ENCODE measurements at regions not wholly inside any gene's neighbourhood (a gene's known extent, or its start where the extent isn't known, plus 50 kb on each side); places are given as distances from the start of the nearest gene placed in this dataset.

GRCh38 chr4:14110407-14110806 is 482.9 kb upstream of the BOD1L1 start:
- Histone ChIP-seq H3K36me3 (no peaks in the 10 kb centered on the region), H3K4me2 (no peak overlapping the region), H3K9ac (no peak overlapping the region), H2AFZ (replicated peaks) (no peak overlapping the region), H3K27ac (no peak overlapping the region), H3K4me3 (no peak overlapping the region), H4K20me1 (ENCODE audit: low read depth) (no peaks in the 10 kb centered on the region), H3K27me3 (no peaks in the 10 kb centered on the region), H3K4me1 (no peaks in the 10 kb centered on the region), H3K79me2 (ENCODE audit: low read depth) (no peaks in the 10 kb centered on the region), H3K9me3 (ENCODE audit: low read depth) (peaks cover 8% of the 10 kb centered on the region), H3F3A (ENCODE audit: low read depth) (no peaks in the 10 kb centered on the region)
- no peak overlapping the region for H3K4me3 Mint-ChIP-seq
- no peaks in the 10 kb centered on the region for H3K36me3 Mint-ChIP-seq
- no peaks in the 10 kb centered on the region for H3K4me1 Mint-ChIP-seq
- no peak overlapping the region for H3K27ac Mint-ChIP-seq
- TF ChIP-seq EZH2 (IDR thresholded peaks at IDR 0.05) (no peak), EZH2phosphoT487 (IDR thresholded peaks at IDR 0.05) (no peak)
- TF ChIP-seq, protein P1, sequence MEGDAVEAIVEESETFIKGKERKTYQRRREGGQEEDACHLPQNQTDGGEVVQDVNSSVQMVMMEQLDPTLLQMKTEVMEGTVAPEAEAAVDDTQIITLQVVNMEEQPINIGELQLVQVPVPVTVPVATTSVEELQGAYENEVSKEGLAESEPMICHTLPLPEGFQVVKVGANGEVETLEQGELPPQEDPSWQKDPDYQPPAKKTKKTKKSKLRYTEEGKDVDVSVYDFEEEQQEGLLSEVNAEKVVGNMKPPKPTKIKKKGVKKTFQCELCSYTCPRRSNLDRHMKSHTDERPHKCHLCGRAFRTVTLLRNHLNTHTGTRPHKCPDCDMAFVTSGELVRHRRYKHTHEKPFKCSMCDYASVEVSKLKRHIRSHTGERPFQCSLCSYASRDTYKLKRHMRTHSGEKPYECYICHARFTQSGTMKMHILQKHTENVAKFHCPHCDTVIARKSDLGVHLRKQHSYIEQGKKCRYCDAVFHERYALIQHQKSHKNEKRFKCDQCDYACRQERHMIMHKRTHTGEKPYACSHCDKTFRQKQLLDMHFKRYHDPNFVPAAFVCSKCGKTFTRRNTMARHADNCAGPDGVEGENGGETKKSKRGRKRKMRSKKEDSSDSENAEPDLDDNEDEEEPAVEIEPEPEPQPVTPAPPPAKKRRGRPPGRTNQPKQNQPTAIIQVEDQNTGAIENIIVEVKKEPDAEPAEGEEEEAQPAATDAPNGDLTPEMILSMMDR (IDR thresholded peaks at IDR 0.05): no peak
- peaks cover 12% of the 10 kb centered on the region for H3K9me3 Mint-ChIP-seq
- DNase-seq (ENCODE audit: low spot score): no peak
- H3K27me3 Mint-ChIP-seq (ENCODE audit: insufficient read depth, low read depth): peaks cover 2% of the 10 kb centered on the region

DNA sequence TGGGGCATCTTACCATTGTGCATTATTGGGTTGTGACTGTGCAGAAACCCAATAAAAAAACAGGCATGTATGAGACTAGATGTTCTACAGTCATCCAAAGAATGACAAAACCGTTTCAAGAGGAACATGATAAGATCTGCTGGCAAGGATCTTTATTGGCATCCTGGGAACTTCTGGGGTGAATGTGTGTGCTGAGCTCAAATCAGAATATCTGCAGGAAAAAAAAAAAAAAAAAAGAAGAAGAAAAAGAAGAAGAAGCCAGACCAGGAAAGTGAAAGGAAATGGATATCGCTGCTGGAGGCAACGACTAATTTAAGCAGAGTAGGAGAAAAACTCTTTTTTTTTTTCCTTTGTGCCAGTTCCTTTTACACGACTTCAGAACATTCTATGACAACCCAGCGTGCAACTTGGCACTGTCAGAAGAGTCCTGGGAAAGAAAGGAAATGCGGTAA is 484.2 kb upstream of the BOD1L1 start:
- H2AFZ ChIP-seq (replicated peaks): no peak overlapping the region
- no peaks in the 10 kb centered on the region for H3F3A ChIP-seq (ENCODE audit: low read depth)
- H3K27me3 ChIP-seq: no peaks in the 10 kb centered on the region
- H3K79me2 ChIP-seq (ENCODE audit: low read depth): no peaks in the 10 kb centered on the region
- H3K9me3 ChIP-seq (ENCODE audit: low read depth): peaks cover 8% of the 10 kb centered on the region
- no peak overlapping the region for H3K4me3 ChIP-seq
- H3K4me1 ChIP-seq: no peaks in the 10 kb centered on the region
- Mint-ChIP-seq H3K27me3 (ENCODE audit: insufficient read depth, low read depth) (peaks cover 2% of the 10 kb centered on the region), H3K27ac (no peak overlapping the region), H3K36me3 (no peaks in the 10 kb centered on the region), H3K9me3 (peaks cover 11% of the 10 kb centered on the region), H3K4me3 (no peak overlapping the region), H3K4me1 (no peaks in the 10 kb centered on the region)
- DNase-seq (ENCODE audit: low spot score): no peak
- H4K20me1 ChIP-seq (ENCODE audit: low read depth): no peaks in the 10 kb centered on the region
- no peak overlapping the region for H3K4me2 ChIP-seq
- no peaks in the 10 kb centered on the region for H3K36me3 ChIP-seq
- H3K9ac ChIP-seq: no peak overlapping the region
- H3K27ac ChIP-seq: no peak overlapping the region
- no peak for TF ChIP-seq EZH2phosphoT487 (IDR thresholded peaks at IDR 0.05)
- TF ChIP-seq, protein P1 (IDR thresholded peaks at IDR 0.05): no peak
- no peak for TF ChIP-seq EZH2 (IDR thresholded peaks at IDR 0.05)

DNA sequence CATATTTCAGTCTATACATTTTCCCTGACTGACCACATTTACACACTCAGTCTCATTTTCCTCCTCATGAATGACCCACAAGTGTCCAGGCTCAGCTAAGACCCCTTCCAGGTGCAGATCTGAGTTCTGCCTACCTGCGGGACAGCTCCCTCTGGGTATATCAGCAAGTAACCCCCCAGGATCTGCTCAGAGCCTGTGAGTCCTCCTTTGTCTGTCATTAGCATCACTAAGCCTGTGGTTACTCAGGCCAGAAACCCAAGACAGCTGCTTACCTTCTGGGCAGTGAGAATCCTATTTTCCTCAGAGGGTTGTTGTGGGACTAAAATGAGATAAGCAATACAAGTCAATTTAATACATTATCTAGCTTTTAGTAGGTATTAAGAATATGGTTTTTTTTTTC is 487.6 kb upstream of the BOD1L1 start:
- Histone ChIP-seq H3K27ac (no peak overlapping the region), H3K4me2 (no peak overlapping the region), H3K9ac (no peak overlapping the region), H3F3A (ENCODE audit: low read depth) (no peaks in the 10 kb centered on the region), H3K4me3 (no peak overlapping the region), H2AFZ (replicated peaks) (no peak overlapping the region), H3K27me3 (no peaks in the 10 kb centered on the region), H4K20me1 (ENCODE audit: low read depth) (no peaks in the 10 kb centered on the region), H3K79me2 (ENCODE audit: low read depth) (no peaks in the 10 kb centered on the region), H3K4me1 (no peaks in the 10 kb centered on the region), H3K9me3 (ENCODE audit: low read depth) (no peaks in the 10 kb centered on the region), H3K36me3 (no peaks in the 10 kb centered on the region)
- no peaks in the 10 kb centered on the region for H3K36me3 Mint-ChIP-seq
- DNase-seq (ENCODE audit: low spot score): no peak
- no peak overlapping the region for H3K4me3 Mint-ChIP-seq
- no peaks in the 10 kb centered on the region for H3K9me3 Mint-ChIP-seq
- TF ChIP-seq EZH2phosphoT487 (IDR thresholded peaks at IDR 0.05) (no peak), EZH2 (IDR thresholded peaks at IDR 0.05) (no peak)
- TF ChIP-seq, protein P1 (IDR thresholded peaks at IDR 0.05): no peak
- H3K4me1 Mint-ChIP-seq: no peaks in the 10 kb centered on the region
- peaks cover 2% of the 10 kb centered on the region for H3K27me3 Mint-ChIP-seq (ENCODE audit: insufficient read depth, low read depth)
- H3K27ac Mint-ChIP-seq: no peak overlapping the region
